H9 (cell line): ENCODE measurements at regions not wholly inside any gene's neighbourhood (a gene's known extent, or its start where the extent isn't known, plus 50 kb on each side); places are given as distances from the start of the nearest gene placed in this dataset.

ENCODE experiments used
- DNase-seq: peaks from one replicate; pipeline ENCODE4 v3.0.0-alpha.2; 2017
- H2AFZ ChIP-seq: one replicate; pipeline ENCODE4 v1.6.1; 2013; ENCODE audit warnings: mild to moderate bottlenecking, low read length, control low read depth, moderate library complexity
- H2AK5ac ChIP-seq: 2 replicates; pipeline ENCODE4 v1.6.1; 2013; ENCODE audit warnings: low read length, control low read depth, mixed read lengths; ENCODE audit not compliant: insufficient read length
- H2BK120ac ChIP-seq: one replicate; pipeline ENCODE4 v1.6.1; 2013; ENCODE audit warnings: low read depth, mild to moderate bottlenecking, low read length, control low read depth, inconsistent platforms; ENCODE audit not compliant: poor library complexity, severe bottlenecking
- H2BK12ac ChIP-seq: 2 replicates; pipeline ENCODE4 v1.6.1; 2013; ENCODE audit warnings: low read length, control low read depth, mixed read lengths, low read depth; ENCODE audit not compliant: insufficient read length
- H2BK15ac ChIP-seq: 2 replicates; pipeline ENCODE4 v1.6.1; 2013; ENCODE audit warnings: low read depth, low read length, control low read depth
- H2BK20ac ChIP-seq: one replicate; pipeline ENCODE4 v1.6.1; 2013; ENCODE audit warnings: low read depth, mild to moderate bottlenecking, low read length, control low read depth, inconsistent platforms; ENCODE audit not compliant: poor library complexity, severe bottlenecking
- H2BK5ac ChIP-seq: 2 replicates; pipeline ENCODE4 v1.6.1; 2013; ENCODE audit warnings: low read length, control low read depth, mixed read lengths; ENCODE audit not compliant: insufficient read length
- H3K14ac ChIP-seq: 2 replicates; pipeline ENCODE4 v1.6.1; 2013; ENCODE audit warnings: low read length, control low read depth; ENCODE audit not compliant: insufficient read depth
- H3K18ac ChIP-seq: 2 replicates; pipeline ENCODE4 v1.6.1; 2013; ENCODE audit warnings: low read depth, mild to moderate bottlenecking, mixed read lengths, low read length, control low read depth; ENCODE audit not compliant: insufficient read length
- H3K23ac ChIP-seq: 2 replicates; pipeline ENCODE4 v1.6.1; 2013; ENCODE audit warnings: low read length, control low read depth, mixed read lengths, low read depth; ENCODE audit not compliant: insufficient read length
- H3K23me2 ChIP-seq: 2 replicates; pipeline ENCODE4 v1.6.1; 2013; ENCODE audit warnings: low read depth, mild to moderate bottlenecking, mixed read lengths, low read length, control low read depth; ENCODE audit not compliant: insufficient read length, poor library complexity, severe bottlenecking
- H3K27ac ChIP-seq: 2 replicates; pipeline ENCODE4 v1.5.1; 2013; ENCODE audit warnings: low read length, control low read depth, mixed read lengths, low read depth; ENCODE audit not compliant: insufficient read length
- H3K27me3 ChIP-seq: 2 replicates; pipeline ENCODE4 v1.6.1; 2013; ENCODE audit warnings: low read length, control low read depth, inconsistent platforms; ENCODE audit not compliant: insufficient read depth
- H3K4ac ChIP-seq: 2 replicates; pipeline ENCODE4 v1.6.1; 2013; ENCODE audit warnings: low read depth, mild to moderate bottlenecking, control low read depth, inconsistent platforms, low read length, moderate library complexity
- H3K4me1 ChIP-seq: 2 replicates; pipeline ENCODE4 v1.6.1; 2013; ENCODE audit warnings: low read length, control low read depth, inconsistent platforms; ENCODE audit not compliant: insufficient read depth
- H3K4me2 ChIP-seq: 2 replicates; pipeline ENCODE4 v1.6.1; 2013; ENCODE audit warnings: low read length, control low read depth, mixed read lengths; ENCODE audit not compliant: insufficient read length, insufficient read depth
- H3K56ac ChIP-seq: 2 replicates; pipeline ENCODE4 v1.6.1; 2013; ENCODE audit warnings: low read depth, mild to moderate bottlenecking, mixed read lengths, low read length, control low read depth; ENCODE audit not compliant: insufficient read length
- H3K79me1 ChIP-seq: 2 replicates; pipeline ENCODE4 v1.6.1; 2013; ENCODE audit warnings: low read depth, mild to moderate bottlenecking, moderate library complexity, low read length, control low read depth, inconsistent platforms; ENCODE audit not compliant: insufficient read depth, poor library complexity, severe bottlenecking
- H3K79me2 ChIP-seq: 2 replicates; pipeline ENCODE4 v1.6.1; 2013; ENCODE audit warnings: low read length, control low read depth, inconsistent platforms; ENCODE audit not compliant: insufficient read depth
- H3K9ac ChIP-seq: 2 replicates; pipeline ENCODE4 v1.6.1; 2013; ENCODE audit warnings: low read length, control low read depth, mixed read lengths; ENCODE audit not compliant: insufficient read length; ENCODE audit errors: extremely low read depth
- H3K9me3 ChIP-seq: one replicate; pipeline ENCODE4 v1.6.1; 2013; ENCODE audit warnings: low read depth, low read length, inconsistent platforms; ENCODE audit not compliant: control insufficient read depth
- H3T11ph ChIP-seq: one replicate; pipeline ENCODE4 v1.6.1; 2013; ENCODE audit warnings: mild to moderate bottlenecking, low read length, control low read depth, inconsistent platforms
- H4K20me1 ChIP-seq: one replicate; pipeline ENCODE4 v1.6.1; 2013; ENCODE audit not compliant: control insufficient read depth, insufficient read length, insufficient read depth
- H4K5ac ChIP-seq: 2 replicates; pipeline ENCODE4 v1.6.1; 2013; ENCODE audit warnings: low read depth, mild to moderate bottlenecking, mixed read lengths, low read length, control low read depth; ENCODE audit not compliant: insufficient read length
- H4K8ac ChIP-seq: replicated peaks from 2 replicates; pipeline ENCODE4 v1.6.1; 2013; ENCODE audit warnings: low read length, control low read depth, mixed read lengths, low read depth; ENCODE audit not compliant: insufficient read length
- H4K91ac ChIP-seq: 2 replicates; pipeline ENCODE4 v1.6.1; 2013; ENCODE audit warnings: low read depth, mild to moderate bottlenecking, moderate library complexity, mixed read lengths, low read length, control low read depth; ENCODE audit not compliant: insufficient read length
- H3K27ac Mint-ChIP-seq, 3 experiments: 2 replicates in 2 of 3; 3 replicates in 1 of 3; pipeline ENCODE4 v1.8.0; 2020 to 2021; ENCODE audit warnings: mixed read lengths in 3 of 3, mild to moderate bottlenecking in 1 of 3, moderate library complexity in 1 of 3
- H3K27me3 Mint-ChIP-seq: 2 replicates; pipeline ENCODE4 v1.8.0; 2021; ENCODE audit warnings: low read depth, mild to moderate bottlenecking, moderate library complexity, mixed read lengths
- H3K36me3 Mint-ChIP-seq, 3 experiments: 2 replicates in 2 of 3; 3 replicates in 1 of 3; pipeline ENCODE4 v1.8.0; 2020 to 2021; ENCODE audit warnings: low read depth in 3 of 3, mixed read lengths in 3 of 3; ENCODE audit not compliant: insufficient read depth in 1 of 3
- H3K4me1 Mint-ChIP-seq, 2 experiments: 2 replicates each; pipeline ENCODE4 v1.8.0; 2020; ENCODE audit warnings: mixed read lengths in 2 of 2
- H3K4me3 Mint-ChIP-seq, 2 experiments: 2 replicates in 1 of 2; 3 replicates in 1 of 2; pipeline ENCODE4 v1.8.0; 2020 to 2021; ENCODE audit warnings: mild to moderate bottlenecking in 2 of 2, mixed read lengths in 2 of 2, moderate library complexity in 1 of 2
- H3K9me3 Mint-ChIP-seq, 2 experiments: 2 replicates in 1 of 2; 3 replicates in 1 of 2; pipeline ENCODE4 v1.8.0; 2020; ENCODE audit warnings: mild to moderate bottlenecking in 2 of 2, mixed read lengths in 2 of 2, moderate library complexity in 1 of 2
- TF ChIP-seq, protein P1 (sequence below): fragments of 200-600 bp; sonication (generic); conservative IDR thresholded peaks from 3 replicates; pipeline ENCODE4 v1.8.0; 2021; ENCODE audit warnings: antibody characterized with exemption, mild to moderate bottlenecking

DNA sequence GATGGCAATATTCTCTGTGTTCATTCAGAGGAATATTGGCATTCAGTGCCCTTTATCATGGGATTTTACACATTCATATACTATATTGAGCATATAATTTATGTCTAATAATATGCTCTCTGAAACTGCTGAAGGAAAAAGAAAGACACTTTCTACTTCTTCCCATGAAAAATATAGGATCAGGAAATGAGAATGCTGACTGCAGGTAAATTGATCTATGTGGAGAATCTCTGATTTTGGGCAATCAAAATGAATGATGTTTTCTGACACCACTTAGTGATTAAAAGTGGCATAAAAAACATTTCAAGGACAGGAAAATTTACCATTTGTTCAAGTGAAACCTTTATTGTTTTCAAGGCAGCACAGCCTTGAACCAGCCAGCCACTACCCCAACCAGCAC, 260.1 kb upstream of the STXBP5 start:
- no peak overlapping the region for H2AFZ ChIP-seq
- no peaks in the 10 kb centered on the region for H3K27me3 ChIP-seq
- no peak overlapping the region for H2BK20ac ChIP-seq
- no peak overlapping the region for H2AK5ac ChIP-seq
- H3K56ac ChIP-seq: no peak overlapping the region
- H3K36me3 Mint-ChIP-seq: peaks cover 0 to 15% (median 2%) of the 10 kb centered on the region in 3 experiments; a peak in 3 of 7 replicates
- H3K23me2 ChIP-seq: no peaks in the 10 kb centered on the region
- H3K79me1 ChIP-seq: no peaks in the 10 kb centered on the region
- no peak for DNase-seq
- no peak overlapping the region for H4K8ac ChIP-seq
- no peak overlapping the region for H3K18ac ChIP-seq
- H2BK15ac ChIP-seq: no peak overlapping the region
- no peak overlapping the region for H3K4ac ChIP-seq
- no peaks in the 10 kb centered on the region for H3K4me1 Mint-ChIP-seq
- TF ChIP-seq, protein P1, sequence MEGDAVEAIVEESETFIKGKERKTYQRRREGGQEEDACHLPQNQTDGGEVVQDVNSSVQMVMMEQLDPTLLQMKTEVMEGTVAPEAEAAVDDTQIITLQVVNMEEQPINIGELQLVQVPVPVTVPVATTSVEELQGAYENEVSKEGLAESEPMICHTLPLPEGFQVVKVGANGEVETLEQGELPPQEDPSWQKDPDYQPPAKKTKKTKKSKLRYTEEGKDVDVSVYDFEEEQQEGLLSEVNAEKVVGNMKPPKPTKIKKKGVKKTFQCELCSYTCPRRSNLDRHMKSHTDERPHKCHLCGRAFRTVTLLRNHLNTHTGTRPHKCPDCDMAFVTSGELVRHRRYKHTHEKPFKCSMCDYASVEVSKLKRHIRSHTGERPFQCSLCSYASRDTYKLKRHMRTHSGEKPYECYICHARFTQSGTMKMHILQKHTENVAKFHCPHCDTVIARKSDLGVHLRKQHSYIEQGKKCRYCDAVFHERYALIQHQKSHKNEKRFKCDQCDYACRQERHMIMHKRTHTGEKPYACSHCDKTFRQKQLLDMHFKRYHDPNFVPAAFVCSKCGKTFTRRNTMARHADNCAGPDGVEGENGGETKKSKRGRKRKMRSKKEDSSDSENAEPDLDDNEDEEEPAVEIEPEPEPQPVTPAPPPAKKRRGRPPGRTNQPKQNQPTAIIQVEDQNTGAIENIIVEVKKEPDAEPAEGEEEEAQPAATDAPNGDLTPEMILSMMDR: no peak
- H3K27ac Mint-ChIP-seq: no peak overlapping the region
- no peak overlapping the region for H4K5ac ChIP-seq
- no peak overlapping the region for H3K9ac ChIP-seq
- no peaks in the 10 kb centered on the region for H3K79me2 ChIP-seq
- no peaks in the 10 kb centered on the region for H3K9me3 ChIP-seq
- no peak overlapping the region for H4K91ac ChIP-seq
- H4K20me1 ChIP-seq: no peaks in the 10 kb centered on the region
- H3K4me3 Mint-ChIP-seq: no peak overlapping the region
- peaks cover 12 to 19% of the 10 kb centered on the region in 2 experiments; a peak in 4 of 5 replicates for H3K9me3 Mint-ChIP-seq
- no peak overlapping the region for H2BK120ac ChIP-seq
- no peak overlapping the region for H2BK12ac ChIP-seq
- H3K27ac ChIP-seq: no peak overlapping the region
- H3K4me2 ChIP-seq: no peak overlapping the region
- no peaks in the 10 kb centered on the region for H3K27me3 Mint-ChIP-seq
- no peak overlapping the region for H2BK5ac ChIP-seq
- H3K4me1 ChIP-seq: no peaks in the 10 kb centered on the region
- no peak overlapping the region for H3K14ac ChIP-seq
- H3T11ph ChIP-seq: no peak overlapping the region
- no peak overlapping the region for H3K23ac ChIP-seq
